NCI-H128 (cell line): ENCODE measurements at regions not wholly inside any gene's neighbourhood (a gene's known extent, or its start where the extent isn't known, plus 50 kb on each side); places are given as distances from the start of the nearest gene placed in this dataset.

Source experiments
- DNase-seq: peaks from one replicate; lab custom pipeline; 2025; ENCODE audit not compliant: unreplicated experiment; lab: John Stamatoyannopoulos, UW

GRCh38 chr15:81612631-81613030 lies 238.6 kb upstream of the TMC3 start:
- DNase-seq = no peak

- no peak for DNase-seq
These were observed 237.7 kb upstream of the TMC3 start for GRCh38 chr15:81611679-81612078.

- no peak for DNase-seq
These were observed 234.4 kb upstream of the TMC3 start for GRCh38 chr15:81608309-81608829.

- no peak for DNase-seq
These were observed 230.7 kb upstream of the TMC3 start for GRCh38 chr15:81604713-81605112.

- no peak for DNase-seq
These were observed 222.3 kb upstream of the TMC3 start for GRCh38 chr15:81596159-81596865.

- no peak for DNase-seq
These were observed 221.7 kb upstream of the TMC3 start for GRCh38 chr15:81595752-81596151.

GRCh38 chr15:81589671-81590070 lies 215.7 kb upstream of the TMC3 start:
- DNase-seq = no peak

- DNase-seq = no peak
These were observed 201.6 kb upstream of the TMC3 start for GRCh38 chr15:81575436-81576123.

GRCh38 chr15:81573098-81573746 lies 199.2 kb upstream of the TMC3 start:
- DNase-seq = peak; percentile 37

GRCh38 chr15:81572190-81572589 lies 198.2 kb upstream of the TMC3 start:
- DNase-seq = no peak

- no peak for DNase-seq
These were observed 195.5 kb upstream of the TMC3 start for GRCh38 chr15:81569286-81570080.

GRCh38 chr15:81567924-81568323 lies 193.9 kb upstream of the TMC3 start:
- no peak for DNase-seq

GRCh38 chr15:81562986-81563385 lies 189.0 kb upstream of the TMC3 start:
- DNase-seq = no peak

GRCh38 chr15:81560405-81560804 lies 186.4 kb upstream of the TMC3 start:
- no peak for DNase-seq

GRCh38 chr15:81558056-81558455 lies 184.0 kb upstream of the TMC3 start:
- DNase-seq = no peak

GRCh38 chr15:81555346-81555745 lies 181.3 kb upstream of the TMC3 start:
- no peak for DNase-seq

GRCh38 chr15:81548365-81549130 lies 174.5 kb upstream of the TMC3 start:
- DNase-seq = no peak

GRCh38 chr15:81547521-81548132 lies 173.6 kb upstream of the TMC3 start:
- DNase-seq = no peak

GRCh38 chr15:81544385-81544784 lies 170.4 kb upstream of the TMC3 start:
- DNase-seq = no peak

- DNase-seq = no peak
These were observed 166.9 kb upstream of the TMC3 start for GRCh38 chr15:81540909-81541308.
